H1 (cell line): ENCODE measurements at regions not wholly inside any gene's neighbourhood (a gene's known extent, or its start where the extent isn't known, plus 50 kb on each side); places are given as distances from the start of the nearest gene placed in this dataset.

Source experiments
- CTCF ChIA-PET: fragments of 300-600 bp; sonication (Branson Sonifier 250); formaldehyde crosslinking; loops from one replicate; lab custom pipeline; 2021; ENCODE audit not compliant: partially characterized antibody; lab: Charles Lee
- POLR2A ChIA-PET: fragments of 300-600 bp; sonication (Branson Sonifier 250); formaldehyde crosslinking; loops from one replicate; lab custom pipeline; 2021; ENCODE audit warnings: inconsistent platforms; ENCODE audit not compliant: partially characterized antibody; lab: Charles Lee
- DNase-seq, 2 experiments: peaks; one replicate each; pipeline versions ENCODE4 v3.0.0 to v3.0.0-alpha.2; 2010 to 2022; ENCODE audit warnings: low spot score in 2 of 2, low read depth in 1 of 2, mixed read lengths in 1 of 2
- FAIRE-seq: peaks from 2 replicates; lab custom pipeline; 2011; peaks lifted over from hg19 to GRCh38; lab: Jason Lieb, UNC
- H2AFZ ChIP-seq: 2 replicates; pipeline ENCODE4 v1.8.1; 2012; ENCODE audit warnings: low read length, inconsistent platforms
- H2AK5ac ChIP-seq: 2 replicates; pipeline ENCODE4 v1.6.1; 2013; ENCODE audit warnings: low read depth, low read length
- H2BK120ac ChIP-seq: replicated peaks from 2 replicates; pipeline ENCODE3; 2013; ENCODE audit warnings: low read depth, low read length, inconsistent platforms
- H2BK12ac ChIP-seq: 2 replicates; pipeline ENCODE4 v1.6.1; 2013; ENCODE audit warnings: low read depth, low read length
- H2BK15ac ChIP-seq: 2 replicates; pipeline ENCODE4 v1.6.1; 2013; ENCODE audit warnings: low read length
- H2BK20ac ChIP-seq: 2 replicates; pipeline ENCODE4 v1.6.1; 2013; ENCODE audit warnings: low read length
- H2BK5ac ChIP-seq: 2 replicates; pipeline ENCODE4 v1.6.1; 2013; ENCODE audit warnings: low read depth, low read length
- H3K14ac ChIP-seq: 2 replicates; pipeline ENCODE4 v1.6.1; 2013; ENCODE audit warnings: inconsistent platforms; ENCODE audit not compliant: insufficient read length
- H3K18ac ChIP-seq: 2 replicates; pipeline ENCODE4 v1.6.1; 2013; ENCODE audit warnings: low read length; ENCODE audit errors: extremely low read depth
- H3K23ac ChIP-seq: 2 replicates; pipeline ENCODE4 v1.6.1; 2013; ENCODE audit warnings: inconsistent platforms; ENCODE audit not compliant: insufficient read length
- H3K23me2 ChIP-seq: 2 replicates; pipeline ENCODE4 v1.6.1; 2013; ENCODE audit warnings: low read depth, low read length
- H3K27ac ChIP-seq: 2 replicates; pipeline ENCODE4 v1.6.1; 2011; ENCODE audit warnings: low read depth, low read length, inconsistent platforms
- H3K27me3 ChIP-seq, 4 experiments: replicated peaks in 1 of 4; 1 replicate in 1 of 4; 2 replicates in 3 of 4; pipeline versions ENCODE4 v1.6.1 to v1.8.1; 2011 to 2013; ENCODE audit warnings: low read length in 3 of 4, mild to moderate bottlenecking in 3 of 4, inconsistent platforms in 2 of 4, mixed read lengths in 2 of 4, moderate library complexity in 1 of 4; ENCODE audit not compliant: control insufficient read depth in 3 of 4, insufficient read depth in 3 of 4; ENCODE audit errors: extremely low read depth in 1 of 4
- H3K36me3 ChIP-seq, 4 experiments: 2 replicates each; pipeline versions ENCODE4 v1.6.1 to v1.8.1; 2011 to 2013; ENCODE audit warnings: mild to moderate bottlenecking in 4 of 4, low read length in 3 of 4, moderate library complexity in 2 of 4, control low read depth in 1 of 4, inconsistent platforms in 1 of 4; ENCODE audit not compliant: insufficient read depth in 4 of 4, control insufficient read depth in 2 of 4
- H3K4ac ChIP-seq: replicated peaks from 2 replicates; pipeline ENCODE3; 2013; ENCODE audit warnings: low read length, low read depth, mixed read lengths, inconsistent platforms; ENCODE audit not compliant: insufficient read length
- H3K4me1 ChIP-seq, 4 experiments: replicated peaks in 1 of 4; 1 replicate in 1 of 4; 2 replicates in 3 of 4; pipeline versions ENCODE4 v1.6.1 to v1.8.1; 2011 to 2013; ENCODE audit warnings: low read length in 3 of 4, inconsistent platforms in 2 of 4, mixed read lengths in 1 of 4; ENCODE audit not compliant: insufficient read depth in 4 of 4, control insufficient read depth in 3 of 4
- H3K4me2 ChIP-seq, 2 experiments: 2 replicates each; pipeline versions ENCODE4 v1.6.1 to v1.8.1; 2011 to 2013; ENCODE audit warnings: low read depth in 2 of 2, low read length in 2 of 2, control low read depth in 1 of 2, inconsistent platforms in 1 of 2, mild to moderate bottlenecking in 1 of 2; ENCODE audit not compliant: insufficient read depth in 1 of 2
- H3K4me3 ChIP-seq, 4 experiments: fragments of 200-600, 300-600 bp in 1 of 4; sonication (generic), shearing (Covaris generic), sonication (Bioruptor Twin) in 1 of 4; 2 replicates each; pipeline versions ENCODE4 v1.5.1 to v1.8.1; 2011 to 2016; ENCODE audit warnings: low read length in 4 of 4, low read depth in 3 of 4, control low read depth in 2 of 4, inconsistent platforms in 2 of 4, mild to moderate bottlenecking in 2 of 4, mixed read lengths in 1 of 4, moderate library complexity in 1 of 4; ENCODE audit not compliant: insufficient read depth in 2 of 4; ENCODE audit errors: extremely low read depth in 1 of 4
- H3K56ac ChIP-seq: replicated peaks from 2 replicates; pipeline ENCODE3; 2013; ENCODE audit warnings: low read depth, mild to moderate bottlenecking, mixed read lengths, low read length, inconsistent platforms; ENCODE audit not compliant: insufficient read length
- H3K79me1 ChIP-seq: 2 replicates; pipeline ENCODE4 v1.6.1; 2013; ENCODE audit warnings: low read depth, low read length, control low read depth
- H3K79me2 ChIP-seq, 2 experiments: 2 replicates each; pipeline versions ENCODE4 v1.6.1 to v1.8.1; 2012 to 2013; ENCODE audit warnings: low read length in 2 of 2, mild to moderate bottlenecking in 2 of 2, inconsistent platforms in 1 of 2; ENCODE audit not compliant: insufficient read depth in 2 of 2, control insufficient read depth in 1 of 2
- H3K9ac ChIP-seq, 4 experiments: replicated peaks in 1 of 4; 1 replicate in 1 of 4; 2 replicates in 3 of 4; pipeline versions ENCODE4 v1.6.1 to v1.8.1; 2011 to 2013; ENCODE audit warnings: low read depth in 3 of 4, low read length in 3 of 4, control low read depth in 2 of 4, mild to moderate bottlenecking in 2 of 4, moderate library complexity in 2 of 4, inconsistent platforms in 1 of 4; ENCODE audit errors: extremely low read depth in 1 of 4
- H3K9me3 ChIP-seq, 2 experiments: 2 replicates each; pipeline versions ENCODE4 v1.6.1 to v1.8.1; 2012 to 2013; ENCODE audit warnings: mild to moderate bottlenecking in 2 of 2, moderate library complexity in 2 of 2, control low read depth in 1 of 2, inconsistent platforms in 1 of 2, low read depth in 1 of 2, low read length in 1 of 2, mixed read lengths in 1 of 2; ENCODE audit not compliant: insufficient read depth in 2 of 2
- H4K20me1 ChIP-seq, 2 experiments: replicated peaks in 1 of 2; 2 replicates each; pipeline versions ENCODE3 to v1.8.1; 2011 to 2013; ENCODE audit warnings: inconsistent platforms in 2 of 2, low read length in 2 of 2, mild to moderate bottlenecking in 1 of 2; ENCODE audit not compliant: insufficient read depth in 2 of 2, control insufficient read depth in 1 of 2
- H4K5ac ChIP-seq: 2 replicates; pipeline ENCODE4 v1.6.1; 2013; ENCODE audit warnings: low read length, low read depth, mixed read lengths, inconsistent platforms; ENCODE audit not compliant: insufficient read length
- H4K8ac ChIP-seq: 2 replicates; pipeline ENCODE4 v1.8.0; 2013; ENCODE audit warnings: mild to moderate bottlenecking, moderate library complexity, low read length, inconsistent platforms; ENCODE audit not compliant: insufficient read depth; ENCODE audit errors: extremely low read depth
- H4K91ac ChIP-seq: replicated peaks from 2 replicates; pipeline ENCODE3; 2013; ENCODE audit warnings: low read length, mixed read lengths, inconsistent platforms; ENCODE audit not compliant: insufficient read length
- BRCA1 ChIP-seq: IDR thresholded peaks from 2 replicates; pipeline ENCODE4 v1.6.1; 2012; ENCODE audit warnings: low read depth, low read length, improper control_type of control experiment
- CBX5 ChIP-seq: fragments of 300-800, 300-1000 bp; sonication (generic); IDR thresholded peaks from 2 replicates; pipeline ENCODE4 v1.7.1; 2016; ENCODE audit warnings: antibody characterized with exemption, low read length, low read depth
- EGR1 ChIP-seq: IDR thresholded peaks from 2 replicates; pipeline ENCODE4 v1.6.1; 2011; ENCODE audit warnings: low read depth, low read length, borderline replicate concordance
- EZH2 ChIP-seq: fragments of 200-600 bp; sonication (generic); IDR thresholded peaks from 2 replicates; pipeline ENCODE4 v1.7.1; 2012; ENCODE audit warnings: low read depth, mild to moderate bottlenecking, moderate library complexity, low read length, inconsistent platforms; ENCODE audit not compliant: severe bottlenecking
- TAF1 ChIP-seq: IDR thresholded peaks from 2 replicates; pipeline ENCODE4 v1.6.1; 2011; ENCODE audit warnings: mild to moderate bottlenecking, low read depth, low read length
- TCF12 ChIP-seq: IDR thresholded peaks from 2 replicates; pipeline ENCODE4 v1.6.1; 2011; ENCODE audit warnings: low read depth, mild to moderate bottlenecking, low read length
- WGBS, 2 experiments: shearing (Covaris generic) in 1 of 2; methylation state at CpG; one replicate each; pipeline versions ENCODE4 v1.1.6 to v1.1.7; 2013 to 2015; ENCODE audit warnings: low lambda C conversion rate in 2 of 2, mixed read lengths in 2 of 2, inconsistent platforms in 1 of 2, low coverage in 1 of 2, missing lambda C conversion rate in 1 of 2; ENCODE audit not compliant: insufficient replicate concordance in 2 of 2, insufficient coverage in 1 of 2, insufficient read length in 1 of 2; ENCODE audit errors: extremely low coverage in 1 of 2, missing lambda C conversion rate in 1 of 2; 5-methylcytosine and 5-hydroxymethylcytosine counted together
- TF ChIP-seq, protein P1 (sequence below): IDR thresholded peaks from 2 replicates; pipeline ENCODE4 v1.6.1; 2011; ENCODE audit warnings: low read length, improper control_type of control experiment
- TF ChIP-seq, protein P2 (sequence below): IDR thresholded peaks from 2 replicates; pipeline ENCODE4 v1.6.1; 2011; ENCODE audit warnings: low read depth, mild to moderate bottlenecking, low read length; ENCODE audit not compliant: insufficient read depth

DNA sequence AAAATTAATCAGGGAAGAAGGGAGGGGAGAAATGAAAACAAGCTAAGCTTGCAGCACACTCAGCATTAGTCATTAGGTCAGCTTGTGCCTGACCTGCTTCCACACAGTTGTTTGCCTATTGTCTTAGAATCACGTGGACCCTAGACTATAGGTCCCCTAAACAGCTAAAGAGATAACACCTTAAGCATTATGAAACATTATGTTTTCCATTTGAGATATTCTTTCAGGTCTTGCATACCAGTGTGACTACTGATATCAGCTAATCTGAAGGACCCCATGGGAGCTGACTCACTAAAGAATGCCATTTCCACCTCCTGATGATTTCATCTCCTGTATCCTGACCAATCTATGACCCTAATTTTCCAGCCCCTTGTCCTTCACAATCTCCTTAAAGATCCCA lies 154.1 kb upstream of the FUT8 start:
- Histone ChIP-seq H2AFZ (no peak overlapping the region), H3K27me3 (no peaks in the 10 kb centered on the region), H3K79me2 (no peaks in the 10 kb centered on the region), H3K56ac (no peak overlapping the region), H3K79me1 (no peaks in the 10 kb centered on the region; the same call in 1 of the 2 replicates), H3K9ac (no peak overlapping the region), H2BK15ac (no peak overlapping the region), H3K27ac (no peak overlapping the region), H3K18ac (no peak overlapping the region), H3K14ac (no peak overlapping the region), H3K23me2 (0 out of 2 replicates have a peak, but pooled peaks cover 2% of the 10 kb centered on the region), H3K4me2 (no peak overlapping the region), H3K4me1 (peaks cover 6 to 16% (median 12%) of the 10 kb centered on the region in 4 experiments), H3K4ac (no peak overlapping the region), H2BK120ac (no peak overlapping the region), H2BK12ac (no peak overlapping the region), H2BK20ac (no peak overlapping the region), H3K36me3 (no peaks in the 10 kb centered on the region), H4K8ac (no peak overlapping the region), H4K20me1 (no peaks in the 10 kb centered on the region), H3K4me3 (no peak overlapping the region), H3K9me3 (no peaks in the 10 kb centered on the region), H2AK5ac (no peak overlapping the region), H2BK5ac (no peak overlapping the region), H4K91ac (no peak overlapping the region), H3K23ac (no peak overlapping the region), H4K5ac (no peak overlapping the region)
- 85% methylated on average over 1 of the region's 1 CpG; no CpG with 5 or more reads in 1 of the 2 experiments for WGBS, 2 experiments
- POLR2A ChIA-PET, result no interaction called here
- DNase-seq, result no peak
- no peak for FAIRE-seq
- TF ChIP-seq TCF12, result no peak
- TF ChIP-seq, protein P1, sequence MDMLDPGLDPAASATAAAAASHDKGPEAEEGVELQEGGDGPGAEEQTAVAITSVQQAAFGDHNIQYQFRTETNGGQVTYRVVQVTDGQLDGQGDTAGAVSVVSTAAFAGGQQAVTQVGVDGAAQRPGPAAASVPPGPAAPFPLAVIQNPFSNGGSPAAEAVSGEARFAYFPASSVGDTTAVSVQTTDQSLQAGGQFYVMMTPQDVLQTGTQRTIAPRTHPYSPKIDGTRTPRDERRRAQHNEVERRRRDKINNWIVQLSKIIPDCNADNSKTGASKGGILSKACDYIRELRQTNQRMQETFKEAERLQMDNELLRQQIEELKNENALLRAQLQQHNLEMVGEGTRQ, result no peak
- no peak for TF ChIP-seq CBX5
- no peak for TF ChIP-seq TAF1
- no peak for TF ChIP-seq BRCA1
- TF ChIP-seq EGR1, result no peak
- TF ChIP-seq EZH2, result no peak
- TF ChIP-seq, protein P2, sequence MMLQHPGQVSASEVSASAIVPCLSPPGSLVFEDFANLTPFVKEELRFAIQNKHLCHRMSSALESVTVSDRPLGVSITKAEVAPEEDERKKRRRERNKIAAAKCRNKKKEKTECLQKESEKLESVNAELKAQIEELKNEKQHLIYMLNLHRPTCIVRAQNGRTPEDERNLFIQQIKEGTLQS, result no peak
- CTCF ChIA-PET, result interaction anchor here (0.6 to 1.0 kb wide), 2 partner anchors 10 to 101 kb away, joined by 3 read pairs; no protein-coding TSS in a partner anchor
